HFFc6 (cell line): ENCODE measurements at regions not wholly inside any gene's neighbourhood (a gene's known extent, or its start where the extent isn't known, plus 50 kb on each side); places are given as distances from the start of the nearest gene placed in this dataset.

ENCODE experiments used
- DNase-seq: peaks from one replicate; pipeline ENCODE4 v3.0.0-alpha.2; 2018
- H3K27ac Mint-ChIP-seq: 2 replicates; pipeline ENCODE4 v1.8.0; 2020; ENCODE audit warnings: mild to moderate bottlenecking, mixed read lengths
- H3K27me3 Mint-ChIP-seq: 2 replicates; pipeline ENCODE4 v1.8.0; 2021; ENCODE audit warnings: mild to moderate bottlenecking, moderate library complexity, mixed read lengths; ENCODE audit not compliant: insufficient read depth
- H3K36me3 Mint-ChIP-seq: 2 replicates; pipeline ENCODE4 v1.8.0; 2021; ENCODE audit warnings: low read depth, mixed read lengths
- H3K4me1 Mint-ChIP-seq: 2 replicates; pipeline ENCODE4 v1.8.0; 2020; ENCODE audit warnings: low read depth, mixed read lengths
- H3K4me3 Mint-ChIP-seq: 2 replicates; pipeline ENCODE4 v1.8.0; 2020; ENCODE audit warnings: mild to moderate bottlenecking, moderate library complexity, mixed read lengths
- H3K9me3 Mint-ChIP-seq: 2 replicates; pipeline ENCODE4 v1.8.0; 2020; ENCODE audit warnings: mild to moderate bottlenecking, mixed read lengths
- CTCF ChIP-seq: fragments of 200-600 bp; sonication (generic); IDR thresholded peaks from 2 replicates; pipeline ENCODE4 v1.5.0; 2021; ENCODE audit warnings: antibody characterized with exemption, mild to moderate bottlenecking

GRCh38 chr19:33998302-33998701 is 174.0 kb upstream of the LSM14A start:
- Mint-ChIP-seq H3K27ac (no peak overlapping the region), H3K36me3 (no peaks in the 10 kb centered on the region), H3K9me3 (no peaks in the 10 kb centered on the region), H3K4me1 (no peaks in the 10 kb centered on the region), H3K4me3 (no peak overlapping the region), H3K27me3 (peaks cover 7% of the 10 kb centered on the region)
- no peak for DNase-seq
- no peak for TF ChIP-seq CTCF

- no peaks in the 10 kb centered on the region for H3K4me1 Mint-ChIP-seq
- no peaks in the 10 kb centered on the region for H3K9me3 Mint-ChIP-seq
- no peaks in the 10 kb centered on the region for H3K36me3 Mint-ChIP-seq
- no peak for DNase-seq
- peaks cover 10% of the 10 kb centered on the region for H3K27me3 Mint-ChIP-seq
- no peak overlapping the region for H3K27ac Mint-ChIP-seq
- H3K4me3 Mint-ChIP-seq, result no peak overlapping the region
- TF ChIP-seq CTCF, result peak; percentile 81
Measured at GRCh38 chr19:33998739-33999345, 173.5 kb upstream of the LSM14A start.

- no peaks in the 10 kb centered on the region for H3K9me3 Mint-ChIP-seq
- H3K27ac Mint-ChIP-seq, result no peak overlapping the region
- TF ChIP-seq CTCF, result no peak
- H3K4me1 Mint-ChIP-seq, result no peaks in the 10 kb centered on the region
- no peak for DNase-seq
- peaks cover 17% of the 10 kb centered on the region for H3K27me3 Mint-ChIP-seq
- no peaks in the 10 kb centered on the region for H3K36me3 Mint-ChIP-seq
- no peak overlapping the region for H3K4me3 Mint-ChIP-seq
Measured at GRCh38 chr19:34017024-34017423, 155.3 kb upstream of the LSM14A start.

- H3K27me3 Mint-ChIP-seq, result peaks cover 17% of the 10 kb centered on the region
Measured at GRCh38 chr19:34017601-34018000, 154.7 kb upstream of the LSM14A start.

GRCh38 chr19:34018546-34018945 is 153.8 kb upstream of the LSM14A start:
- H3K27me3 Mint-ChIP-seq, result peaks cover 19% of the 10 kb centered on the region
- H3K4me3 Mint-ChIP-seq, result no peak overlapping the region
- TF ChIP-seq CTCF, result no peak
- peaks cover 3% of the 10 kb centered on the region for H3K9me3 Mint-ChIP-seq
- no peak overlapping the region for H3K27ac Mint-ChIP-seq
- no peaks in the 10 kb centered on the region for H3K4me1 Mint-ChIP-seq
- DNase-seq, result no peak
- no peaks in the 10 kb centered on the region for H3K36me3 Mint-ChIP-seq

More at GRCh38 chr19:34017601-34018000, 154.7 kb upstream of the LSM14A start:
- Mint-ChIP-seq H3K4me3 (no peak overlapping the region), H3K9me3 (no peaks in the 10 kb centered on the region), H3K4me1 (no peaks in the 10 kb centered on the region), H3K27ac (no peak overlapping the region), H3K36me3 (no peaks in the 10 kb centered on the region)
- DNase-seq, result no peak
- no peak for TF ChIP-seq CTCF

GRCh38 chr19:34023381-34023780 is 148.9 kb upstream of the LSM14A start:
- peaks cover 12% of the 10 kb centered on the region for H3K27me3 Mint-ChIP-seq

More at GRCh38 chr19:34023381-34023780, 148.9 kb upstream of the LSM14A start:
- no peak for DNase-seq
- no peak overlapping the region for H3K27ac Mint-ChIP-seq
- no peak for TF ChIP-seq CTCF
- H3K4me1 Mint-ChIP-seq, result no peaks in the 10 kb centered on the region
- no peaks in the 10 kb centered on the region for H3K36me3 Mint-ChIP-seq
- peaks cover 13% of the 10 kb centered on the region for H3K9me3 Mint-ChIP-seq
- H3K4me3 Mint-ChIP-seq, result no peak overlapping the region
